Tibial nerve (tissue), 4 donors: ENCODE measurements at regions not wholly inside any gene's neighbourhood (a gene's known extent, or its start where the extent isn't known, plus 50 kb on each side); places are given as distances from the start of the nearest gene placed in this dataset.

Source experiments
- DNase-seq, 2 donors: peaks; one replicate each; pipeline ENCODE4 v3.0.0-alpha.2; 2019; ENCODE audit warnings: low spot score in 2 of 2
- H3K27ac ChIP-seq, 4 donors: fragments of 200-600 bp; sonication (generic) in 3 of 4; one replicate each; pipeline ENCODE4 v1.5.1; 2017 to 2019; ENCODE audit warnings: mild to moderate bottlenecking in 1 of 4
- H3K27me3 ChIP-seq, 2 donors: fragments of 200-600 bp; sonication (generic) in 1 of 2; one replicate each; pipeline versions ENCODE4 v1.5.1 to v1.6.0; 2017 to 2019
- H3K36me3 ChIP-seq, 3 donors: fragments of 200-600 bp; sonication (generic); one replicate each; pipeline ENCODE4 v1.5.1; 2018 to 2019
- H3K4me1 ChIP-seq, 4 donors: fragments of 200-600 bp; sonication (generic) in 3 of 4; one replicate each; pipeline ENCODE4 v1.5.1; 2017 to 2019
- H3K4me3 ChIP-seq, 4 donors: fragments of 200-600 bp; sonication (generic) in 3 of 4; one replicate each; pipeline ENCODE4 v1.5.1; 2017 to 2019; ENCODE audit warnings: mild to moderate bottlenecking in 1 of 4, moderate library complexity in 1 of 4
- H3K9me3 ChIP-seq, 4 donors: fragments of 200-600 bp; sonication (generic) in 3 of 4; one replicate each; pipeline ENCODE4 v1.5.1; 2017 to 2019
- EP300 ChIP-seq, 2 donors: sonication (generic); formaldehyde crosslinking; IDR thresholded peaks; one replicate each; pipeline ENCODE4 v1.6.1; 2017; ENCODE audit warnings: antibody characterized with exemption in 2 of 2, mild to moderate bottlenecking in 1 of 2
- POLR2A ChIP-seq, 2 donors: fragments of 450-650 bp; IDR thresholded peaks; one replicate each; pipeline ENCODE4 v1.6.1; 2017; ENCODE audit warnings: antibody characterized with exemption in 2 of 2, mild to moderate bottlenecking in 2 of 2, moderate library complexity in 2 of 2
- WGBS, 2 donors: methylation state at CpG; one replicate each; pipeline ENCODE4 v1.1.5; 2018; 5-methylcytosine and 5-hydroxymethylcytosine counted together
- TF ChIP-seq, protein P1 (sequence below), 5 experiments: fragments of 200-600 bp in 3 of 5; fragments of 450-650 bp in 2 of 5; sonication (generic) in 3 of 5; IDR thresholded peaks; one replicate each; pipeline ENCODE4 v1.5.1; 2016 to 2019; ENCODE audit warnings: antibody characterized with exemption in 5 of 5, mild to moderate bottlenecking in 3 of 5, moderate library complexity in 2 of 5

DNA sequence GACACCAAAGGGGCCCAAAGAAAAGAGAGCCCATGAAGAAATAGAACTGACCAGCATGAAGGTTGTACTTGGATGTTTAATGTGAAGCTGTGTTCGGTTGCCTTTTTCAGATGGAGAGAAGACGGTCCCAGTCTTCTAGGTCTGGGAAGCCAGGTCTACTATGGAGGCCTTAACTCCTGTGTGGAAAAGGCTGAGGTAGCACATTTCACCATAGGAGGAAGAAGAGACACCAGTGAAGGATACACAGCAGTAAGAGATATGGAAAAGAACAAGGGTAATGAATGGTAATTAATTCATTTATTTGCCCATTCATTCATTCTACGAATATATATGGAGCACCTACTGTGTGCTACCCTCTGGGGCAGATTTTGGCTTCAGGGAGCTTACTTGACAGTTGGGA is 151.6 kb upstream of the PLEKHG7 start:
- peaks cover 0 to 18% (median 0%) of the 10 kb centered on the region in 4 donors for H3K4me1 ChIP-seq
- WGBS, 2 donors: 96 to 97% methylated on average over 3 of the region's 3 CpGs
- no peak overlapping the region for H3K27ac ChIP-seq
- TF ChIP-seq, protein P1, sequence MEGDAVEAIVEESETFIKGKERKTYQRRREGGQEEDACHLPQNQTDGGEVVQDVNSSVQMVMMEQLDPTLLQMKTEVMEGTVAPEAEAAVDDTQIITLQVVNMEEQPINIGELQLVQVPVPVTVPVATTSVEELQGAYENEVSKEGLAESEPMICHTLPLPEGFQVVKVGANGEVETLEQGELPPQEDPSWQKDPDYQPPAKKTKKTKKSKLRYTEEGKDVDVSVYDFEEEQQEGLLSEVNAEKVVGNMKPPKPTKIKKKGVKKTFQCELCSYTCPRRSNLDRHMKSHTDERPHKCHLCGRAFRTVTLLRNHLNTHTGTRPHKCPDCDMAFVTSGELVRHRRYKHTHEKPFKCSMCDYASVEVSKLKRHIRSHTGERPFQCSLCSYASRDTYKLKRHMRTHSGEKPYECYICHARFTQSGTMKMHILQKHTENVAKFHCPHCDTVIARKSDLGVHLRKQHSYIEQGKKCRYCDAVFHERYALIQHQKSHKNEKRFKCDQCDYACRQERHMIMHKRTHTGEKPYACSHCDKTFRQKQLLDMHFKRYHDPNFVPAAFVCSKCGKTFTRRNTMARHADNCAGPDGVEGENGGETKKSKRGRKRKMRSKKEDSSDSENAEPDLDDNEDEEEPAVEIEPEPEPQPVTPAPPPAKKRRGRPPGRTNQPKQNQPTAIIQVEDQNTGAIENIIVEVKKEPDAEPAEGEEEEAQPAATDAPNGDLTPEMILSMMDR (IDR thresholded peaks at IDR 0.05): no peak
- TF ChIP-seq POLR2A (IDR thresholded peaks at IDR 0.05) (no peak), EP300 (IDR thresholded peaks at IDR 0.05) (no peak)
- DNase-seq: no peak
- H3K4me3 ChIP-seq: no peak overlapping the region
- no peaks in the 10 kb centered on the region for H3K9me3 ChIP-seq
- H3K36me3 ChIP-seq: no peaks in the 10 kb centered on the region
- H3K27me3 ChIP-seq: no peaks in the 10 kb centered on the region

DNA sequence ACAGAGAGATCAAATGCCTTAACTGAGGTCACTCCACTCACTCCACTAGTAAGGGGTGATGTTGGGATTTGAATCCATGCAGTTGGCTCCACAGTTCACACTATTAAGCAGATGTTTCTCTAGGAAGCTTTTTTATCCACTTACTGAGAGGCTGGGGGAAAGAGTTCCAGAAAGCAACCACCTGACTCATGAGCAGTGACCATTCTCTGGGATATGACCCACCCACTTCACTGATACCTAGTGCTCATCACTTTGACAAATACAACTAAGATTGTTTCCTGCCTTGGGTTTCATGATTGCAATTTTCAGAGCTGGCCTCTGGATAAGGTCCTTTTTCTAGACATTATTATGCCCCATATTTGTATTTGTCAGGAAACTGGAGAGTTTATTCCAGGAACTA is 152.1 kb upstream of the PLEKHG7 start:
- Histone ChIP-seq H3K27ac (no peak overlapping the region), H3K4me1 (peaks cover 0 to 18% (median 0%) of the 10 kb centered on the region in 4 donors), H3K9me3 (no peaks in the 10 kb centered on the region), H3K27me3 (no peaks in the 10 kb centered on the region), H3K4me3 (no peak overlapping the region), H3K36me3 (no peaks in the 10 kb centered on the region)
- TF ChIP-seq POLR2A (IDR thresholded peaks at IDR 0.05) (no peak), EP300 (IDR thresholded peaks at IDR 0.05) (no peak)
- TF ChIP-seq, protein P1 (IDR thresholded peaks at IDR 0.05): no peak
- DNase-seq: no peak

- H3K36me3 ChIP-seq: no peaks in the 10 kb centered on the region
- no peak for DNase-seq
- H3K27ac ChIP-seq: no peak overlapping the region
- no peaks in the 10 kb centered on the region for H3K27me3 ChIP-seq
- no peak overlapping the region for H3K4me3 ChIP-seq
- peaks cover 0 to 18% (median 0%) of the 10 kb centered on the region in 4 donors for H3K4me1 ChIP-seq
- TF ChIP-seq, protein P1 (IDR thresholded peaks at IDR 0.05): no peak
- TF ChIP-seq POLR2A (IDR thresholded peaks at IDR 0.05) (no peak), EP300 (IDR thresholded peaks at IDR 0.05) (no peak)
- H3K9me3 ChIP-seq: no peaks in the 10 kb centered on the region
These were observed 152.5 kb upstream of the PLEKHG7 start for GRCh38 chr12:92550254-92550653.

- Histone ChIP-seq H3K4me1 (peaks cover 0 to 13% (median 0%) of the 10 kb centered on the region in 4 donors), H3K36me3 (no peaks in the 10 kb centered on the region), H3K27ac (no peak overlapping the region), H3K27me3 (no peaks in the 10 kb centered on the region), H3K4me3 (no peak overlapping the region), H3K9me3 (no peaks in the 10 kb centered on the region)
- no peak for DNase-seq
- TF ChIP-seq EP300 (IDR thresholded peaks at IDR 0.05): no peak
- TF ChIP-seq, protein P1 (IDR thresholded peaks at IDR 0.05): no peak
- TF ChIP-seq POLR2A (IDR thresholded peaks at IDR 0.05): no peak
These were observed 153.3 kb upstream of the PLEKHG7 start for GRCh38 chr12:92549516-92549915.

DNA sequence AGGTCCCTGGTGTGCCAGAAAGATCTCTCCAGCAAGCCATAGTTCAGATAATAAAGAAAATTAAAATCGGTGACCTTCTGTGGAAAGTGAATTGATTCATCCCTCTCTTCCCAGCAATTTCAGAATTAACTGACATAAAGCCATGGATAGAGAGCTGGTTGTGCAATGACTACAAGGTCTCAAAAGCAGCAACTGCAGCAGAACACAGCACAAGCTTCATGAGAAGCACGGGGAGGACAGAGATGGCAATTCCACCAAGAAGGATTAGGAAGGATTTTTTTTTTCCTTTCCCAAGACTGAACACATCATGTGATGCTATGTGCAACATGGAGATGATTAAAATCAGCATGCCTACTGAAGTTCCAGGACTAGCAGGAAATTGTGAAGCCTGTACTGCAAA is 154.9 kb upstream of the PLEKHG7 start:
- H3K4me1 ChIP-seq: peaks cover 0 to 22% (median 0%) of the 10 kb centered on the region in 4 donors
- 67 to 71% methylated on average over 2 of the region's 2 CpGs for WGBS, 2 donors
- TF ChIP-seq, protein P1 (IDR thresholded peaks at IDR 0.05): no peak
- no peak for TF ChIP-seq EP300 (IDR thresholded peaks at IDR 0.05)
- no peak for TF ChIP-seq POLR2A (IDR thresholded peaks at IDR 0.05)
- no peaks in the 10 kb centered on the region for H3K27me3 ChIP-seq
- H3K36me3 ChIP-seq: no peaks in the 10 kb centered on the region
- H3K4me3 ChIP-seq: no peak overlapping the region
- no peak overlapping the region for H3K27ac ChIP-seq
- no peak for DNase-seq
- no peaks in the 10 kb centered on the region for H3K9me3 ChIP-seq
